HG03097 (cell line): ENCODE measurements at regions not wholly inside any gene's neighbourhood (a gene's known extent, or its start where the extent isn't known, plus 50 kb on each side); places are given as distances from the start of the nearest gene placed in this dataset.
"Not testable (repeated sequence)": the region's sequence is repeated elsewhere in the genome, so short reads cannot be mapped to it uniquely, and the experiment has no call there.

Source experiments
- ATAC-seq: cut with Tn5 transposase; IDR thresholded peaks from one replicate; pipeline ENCODE4 v1.9.1; 2021; ENCODE audit not compliant: unreplicated experiment, low FRiP score

GRCh38 chr10:84626397-84627087 lies 298.2 kb downstream of the CCSER2 start:
- ATAC-seq: no peak

- no peak for ATAC-seq
Observed at GRCh38 chr10:84632866-84633265, 304.5 kb downstream of the CCSER2 start.

- no peak for ATAC-seq
Observed at GRCh38 chr10:84634636-84635035, 306.2 kb downstream of the CCSER2 start.

- ATAC-seq: not testable (repeated sequence)
Observed at GRCh38 chr10:84650628-84651027, 322.2 kb downstream of the CCSER2 start.

- peak; percentile 95 for ATAC-seq
Observed at GRCh38 chr10:84654671-84655070, 326.3 kb downstream of the CCSER2 start.

- no peak for ATAC-seq
Observed at GRCh38 chr10:84659027-84659426, 330.6 kb downstream of the CCSER2 start.

GRCh38 chr10:84659497-84660439 lies 331.4 kb downstream of the CCSER2 start:
- no peak for ATAC-seq

GRCh38 chr10:84660450-84661159 lies 332.2 kb downstream of the CCSER2 start:
- ATAC-seq: no peak

- ATAC-seq: no peak
Observed at GRCh38 chr10:84665211-84665610, 336.8 kb downstream of the CCSER2 start.

- ATAC-seq: no peak
Observed at GRCh38 chr10:84665883-84666463, 337.6 kb downstream of the CCSER2 start.

GRCh38 chr10:84668186-84668763 lies 339.9 kb downstream of the CCSER2 start:
- no peak for ATAC-seq

- no peak for ATAC-seq
Observed at GRCh38 chr10:84675060-84675459, 346.7 kb downstream of the CCSER2 start.

GRCh38 chr10:84676536-84676935 lies 348.1 kb downstream of the CCSER2 start:
- no peak for ATAC-seq

GRCh38 chr10:84681781-84682180 lies 353.4 kb downstream of the CCSER2 start:
- no peak for ATAC-seq

GRCh38 chr10:84683550-84683949 lies 355.2 kb downstream of the CCSER2 start:
- no peak for ATAC-seq

GRCh38 chr10:84683980-84684740 lies 355.8 kb downstream of the CCSER2 start:
- no peak for ATAC-seq

GRCh38 chr10:84685047-84685660 lies 356.8 kb downstream of the CCSER2 start:
- no peak for ATAC-seq

GRCh38 chr10:84693006-84693405 lies 364.6 kb downstream of the CCSER2 start:
- ATAC-seq: no peak

GRCh38 chr10:84695902-84696301 lies 367.5 kb downstream of the CCSER2 start:
- no peak for ATAC-seq
